ENCODE measurements at regions not wholly inside any gene's neighbourhood (a gene's known extent, or its start where the extent isn't known, plus 50 kb on each side); places are given as distances from the start of the nearest gene placed in this dataset.

DNA sequence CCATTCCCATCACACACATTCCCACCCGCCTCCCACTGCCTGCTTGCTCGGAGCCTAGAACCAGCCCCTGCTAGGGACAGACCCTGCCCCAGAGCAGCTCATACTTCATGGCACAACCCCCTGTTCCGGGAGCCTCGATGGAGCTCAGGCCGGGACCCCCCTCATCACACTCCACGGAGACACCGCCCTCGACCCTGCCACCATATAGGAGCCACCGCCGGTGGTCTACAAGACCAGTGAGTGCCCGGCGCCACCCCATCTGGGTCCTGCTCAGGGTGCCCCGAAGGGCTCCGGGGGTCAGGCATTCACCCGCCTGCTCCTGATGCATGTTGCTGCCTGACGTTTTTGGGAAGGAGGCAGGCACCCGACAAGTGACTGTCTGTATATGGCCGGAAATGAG is 65.5 kb upstream of the RXRA start:
- 0 out of 2 replicates have a peak, but pooled peaks cover 3% of the 10 kb centered on the region for H4K20me1 ChIP-seq (replicated peaks; ENCODE audit: control insufficient read depth, insufficient read depth, low read length)
- no peak overlapping the region for H3K4me2 ChIP-seq (ENCODE audit: insufficient read depth, low read length)
- DNase-seq (ENCODE audit: extremely low read depth in 1 of 4, low spot score in 3 of 4) (no peak), ATAC-seq (no peak), FAIRE-seq (no peak)
- no peaks in the 10 kb centered on the region for H3K9me1 ChIP-seq (ENCODE audit: control insufficient read depth, insufficient read depth, low read length)
- H3K4me1 ChIP-seq (replicated peaks in 1 of 2; ENCODE audit: control insufficient read depth in 2 of 2, insufficient read depth in 2 of 2, low read length in 2 of 2), result peaks cover 0 to 4% of the 10 kb centered on the region in 2 experiments; a peak in 1 of 5 replicates
- no peaks in the 10 kb centered on the region for H3K79me2 ChIP-seq (ENCODE audit: control insufficient read depth, insufficient read depth, low read length)
- 1% methylated on average over 18 of the region's 18 CpGs for WGBS (ENCODE audit: insufficient coverage, low coverage, missing lambda C conversion rate)
- no peaks in the 10 kb centered on the region for H3K9me3 ChIP-seq (replicated peaks; ENCODE audit: control insufficient read depth, insufficient read depth, low read depth, low read length)
- ChIA-PET CTCF (ENCODE audit: low intra/inter-chr PET ratio) (no interaction called here), POLR2A (no interaction called here)
- in situ Hi-C loops (cut with MboI) (no loop called here), intact Hi-C loops (cut with micrococcal nuclease) (no loop called here)
- H3K27me3 ChIP-seq (ENCODE audit: control insufficient read depth in 2 of 2, insufficient read depth in 2 of 2, low read length in 2 of 2), result peaks cover 16 to 66% of the 10 kb centered on the region in 2 experiments; a peak in 4 of 5 replicates
- H3K9ac ChIP-seq (ENCODE audit: insufficient read depth in 1 of 2, low read depth in 2 of 2, low read length in 2 of 2), result no peak overlapping the region; a peak in 1 of 4 replicates
- no peak for TF ChIP-seq PTBP1 (IDR thresholded peaks at IDR 0.05; ENCODE audit: low read depth, low read length)
- no peak for TF ChIP-seq MAFF (IDR thresholded peaks at IDR 0.05; ENCODE audit: low read length)
- no peaks in the 10 kb centered on the region for H3K36me3 ChIP-seq (ENCODE audit: control insufficient read depth, insufficient read depth, low read length)
- no peak overlapping the region for H3K4me3 ChIP-seq
- no peak overlapping the region for H3K27ac ChIP-seq (ENCODE audit: extremely low read depth, low read depth, low read length)
- no TSS peak for BruUV-seq (replicated peaks)
- H2AFZ ChIP-seq (ENCODE audit: low read depth, low read length), result no peak overlapping the region

DNA sequence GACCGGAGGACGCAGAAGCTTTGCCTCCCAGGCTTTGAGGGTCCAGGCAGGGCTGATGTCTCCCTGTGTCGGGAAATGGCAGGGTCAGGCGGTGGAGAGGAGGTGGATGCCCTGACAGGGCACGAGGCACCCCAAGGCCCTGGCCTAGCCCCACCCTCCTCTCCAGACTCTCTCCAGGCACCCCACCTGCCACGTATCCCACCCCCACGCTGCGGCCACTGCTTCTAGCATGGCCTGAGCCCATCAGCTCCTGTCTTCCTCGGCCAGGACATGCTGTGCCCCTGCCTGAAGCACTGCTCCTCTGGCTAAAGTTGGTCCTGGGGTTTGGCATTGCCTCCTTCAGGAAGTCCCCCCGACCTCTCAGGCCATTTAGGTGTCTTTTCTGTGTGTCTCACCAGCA is 64.2 kb upstream of the RXRA start:
- 9% methylated on average over 9 of the region's 10 CpGs for WGBS (ENCODE audit: insufficient coverage, low coverage, missing lambda C conversion rate)
- H3K9me3 ChIP-seq (replicated peaks; ENCODE audit: control insufficient read depth, insufficient read depth, low read depth, low read length), result no peaks in the 10 kb centered on the region
- intact Hi-C loops (cut with micrococcal nuclease), result no loop called here
- H2AFZ ChIP-seq (ENCODE audit: low read depth, low read length), result no peak overlapping the region
- H3K4me3 ChIP-seq, result no peak overlapping the region
- H3K79me2 ChIP-seq (ENCODE audit: control insufficient read depth, insufficient read depth, low read length), result no peaks in the 10 kb centered on the region
- FAIRE-seq (no peak), DNase-seq (ENCODE audit: extremely low read depth in 1 of 4, low spot score in 3 of 4) (no peak), ATAC-seq (no peak)
- H4K20me1 ChIP-seq (replicated peaks; ENCODE audit: control insufficient read depth, insufficient read depth, low read length), result 0 out of 2 replicates have a peak, but pooled peaks cover 3% of the 10 kb centered on the region
- no TSS peak for BruUV-seq (replicated peaks)
- H3K9me1 ChIP-seq (ENCODE audit: control insufficient read depth, insufficient read depth, low read length), result no peaks in the 10 kb centered on the region
- no peak overlapping the region for H3K9ac ChIP-seq (ENCODE audit: insufficient read depth in 1 of 2, low read depth in 2 of 2, low read length in 2 of 2)
- TF ChIP-seq, protein P1, sequence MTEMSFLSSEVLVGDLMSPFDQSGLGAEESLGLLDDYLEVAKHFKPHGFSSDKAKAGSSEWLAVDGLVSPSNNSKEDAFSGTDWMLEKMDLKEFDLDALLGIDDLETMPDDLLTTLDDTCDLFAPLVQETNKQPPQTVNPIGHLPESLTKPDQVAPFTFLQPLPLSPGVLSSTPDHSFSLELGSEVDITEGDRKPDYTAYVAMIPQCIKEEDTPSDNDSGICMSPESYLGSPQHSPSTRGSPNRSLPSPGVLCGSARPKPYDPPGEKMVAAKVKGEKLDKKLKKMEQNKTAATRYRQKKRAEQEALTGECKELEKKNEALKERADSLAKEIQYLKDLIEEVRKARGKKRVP (CRISPR knock-in tag; IDR thresholded peaks at IDR 0.05), result no peak
- peak; percentile 32 for TF ChIP-seq ZFP36 (IDR thresholded peaks at IDR 0.05; ENCODE audit: low read depth, low read length, partially characterized antibody)
- H3K27ac ChIP-seq (ENCODE audit: extremely low read depth, low read depth, low read length), result no peak overlapping the region
- in situ Hi-C loops (cut with MboI), result no loop called here
- H3K27me3 ChIP-seq (ENCODE audit: control insufficient read depth in 2 of 2, insufficient read depth in 2 of 2, low read length in 2 of 2), result peaks cover 16 to 61% of the 10 kb centered on the region in 2 experiments; a peak in 4 of 5 replicates
- no peak overlapping the region for H3K4me2 ChIP-seq (ENCODE audit: insufficient read depth, low read length)
- H3K36me3 ChIP-seq (ENCODE audit: control insufficient read depth, insufficient read depth, low read length), result no peaks in the 10 kb centered on the region
- ChIA-PET POLR2A (no interaction called here), CTCF (ENCODE audit: low intra/inter-chr PET ratio) (no interaction called here)
- peaks cover 0 to 4% of the 10 kb centered on the region in 2 experiments; a peak in 1 of 5 replicates for H3K4me1 ChIP-seq (replicated peaks in 1 of 2; ENCODE audit: control insufficient read depth in 2 of 2, insufficient read depth in 2 of 2, low read length in 2 of 2)
